ENCODE measurements at regions not wholly inside any gene's neighbourhood (a gene's known extent, or its start where the extent isn't known, plus 50 kb on each side); places are given as distances from the start of the nearest gene placed in this dataset.

- no peak for TF ChIP-seq CTCF (IDR thresholded peaks at IDR 0.05)
- no peak for TF ChIP-seq POLR2A (IDR thresholded peaks at IDR 0.05)
Measured at GRCh38 chr7:69047151-69047754, 551.0 kb upstream of the AUTS2 start.
